Activated CD4-positive, alpha-beta T cell treated with anti-CD3 and anti-CD28 coated beads for 4 hours (primary cell): ENCODE measurements at regions not wholly inside any gene's neighbourhood (a gene's known extent, or its start where the extent isn't known, plus 50 kb on each side); places are given as distances from the start of the nearest gene placed in this dataset.

Experiments
- DNase-seq, 2 donors: peaks; one replicate each; pipeline ENCODE4 v3.0.0-alpha.2; 2020

DNA sequence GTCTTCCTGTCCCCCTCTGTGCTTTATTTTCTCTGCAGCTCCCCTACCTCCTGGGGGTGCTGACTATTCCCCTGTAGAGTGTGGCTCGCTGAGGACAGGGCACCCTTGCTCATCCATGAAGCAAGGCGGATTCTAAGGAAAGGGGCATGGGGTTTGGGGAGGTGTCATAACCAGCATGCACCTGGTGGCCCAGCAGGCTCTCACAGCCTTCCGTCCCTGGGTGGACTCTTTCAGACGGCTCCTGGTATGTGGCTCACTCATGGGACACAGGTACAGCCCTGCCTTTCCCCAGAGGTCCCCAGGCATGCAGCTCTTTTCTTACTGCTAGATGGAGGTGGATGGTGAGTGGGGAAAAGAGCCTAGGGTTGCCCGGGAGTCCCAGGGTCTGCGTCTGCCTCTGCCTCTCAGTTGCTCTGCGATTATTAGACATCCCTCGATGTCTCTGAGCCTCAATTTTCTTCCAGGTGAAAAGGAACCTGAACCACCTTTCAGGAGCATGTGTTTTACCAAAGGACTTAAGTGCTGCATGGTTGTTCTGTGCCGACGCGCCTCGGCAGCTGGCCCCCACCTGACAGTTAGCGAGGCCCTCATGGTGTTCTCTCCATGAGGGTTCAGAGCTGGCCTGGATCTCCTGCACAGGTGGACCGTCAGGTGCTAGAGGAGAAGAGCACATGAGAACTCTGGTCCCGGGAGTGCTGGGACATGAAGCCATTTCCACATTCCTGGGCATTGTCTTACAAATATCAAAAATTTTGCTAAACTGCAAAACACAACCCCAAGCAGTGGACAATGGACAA, 172.5 kb upstream of the SHH start:
- DNase-seq: no peak

- no peak for DNase-seq
Observed at GRCh38 chr7:155984028-155984580, 171.8 kb upstream of the SHH start.

DNA sequence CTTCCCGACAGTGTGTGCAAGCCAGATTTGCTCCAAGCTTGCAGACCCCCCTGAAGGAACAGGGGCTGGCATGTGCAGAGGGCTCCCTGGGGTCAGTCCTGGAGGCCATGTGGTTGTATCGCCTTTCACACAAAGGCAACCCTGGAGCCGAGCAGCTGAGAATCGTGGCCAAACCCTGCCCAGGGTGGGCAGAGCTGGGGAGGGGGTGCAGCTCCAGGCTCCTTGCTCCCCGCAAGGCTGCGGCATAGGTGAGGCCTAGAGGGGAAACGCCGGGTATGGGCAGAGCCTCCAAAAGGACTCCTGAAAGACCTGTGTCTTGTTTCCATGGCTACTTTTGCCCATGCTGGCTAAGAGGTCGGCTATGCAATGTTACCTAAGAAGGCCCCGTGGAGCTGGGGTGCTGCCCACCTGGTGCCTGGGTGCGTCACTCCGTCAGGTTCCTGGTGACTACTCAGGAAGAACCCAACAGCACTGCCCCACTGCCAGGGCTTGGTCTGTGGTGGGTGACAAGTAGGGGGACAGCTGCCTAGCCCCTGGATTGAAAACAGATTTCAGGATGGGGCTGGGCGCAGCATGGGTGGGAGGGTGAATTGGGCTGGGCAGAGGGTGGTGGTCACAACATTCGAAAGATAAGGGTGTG, 171.0 kb upstream of the SHH start:
- no peak for DNase-seq

- no peak for DNase-seq
Observed at GRCh38 chr7:155981703-155982102, 169.4 kb upstream of the SHH start.

- DNase-seq: no peak
Observed at GRCh38 chr7:155980841-155981240, 168.6 kb upstream of the SHH start.

DNA sequence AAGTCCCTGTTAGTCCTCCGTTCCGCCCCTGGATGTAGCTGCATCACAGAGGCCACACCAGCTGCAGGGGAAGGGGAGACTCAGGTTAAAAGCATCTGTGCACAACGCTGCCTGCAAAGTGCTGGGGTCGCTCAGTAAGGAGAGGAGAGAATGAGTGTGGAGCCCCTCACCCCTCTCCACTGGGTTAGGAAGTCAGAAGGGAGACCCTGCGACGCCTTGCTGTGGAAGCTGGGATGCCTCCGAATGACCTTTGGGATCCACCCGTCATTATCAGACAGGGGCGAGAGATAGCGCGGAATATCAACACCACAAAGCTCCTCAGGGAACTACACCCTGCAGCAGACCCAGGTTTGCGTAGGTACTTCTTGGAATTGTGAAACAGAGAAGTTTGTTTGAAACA, 167.7 kb upstream of the SHH start:
- DNase-seq: no peak

- DNase-seq: no peak
Observed at GRCh38 chr7:155979566-155979965, 167.3 kb upstream of the SHH start.

DNA sequence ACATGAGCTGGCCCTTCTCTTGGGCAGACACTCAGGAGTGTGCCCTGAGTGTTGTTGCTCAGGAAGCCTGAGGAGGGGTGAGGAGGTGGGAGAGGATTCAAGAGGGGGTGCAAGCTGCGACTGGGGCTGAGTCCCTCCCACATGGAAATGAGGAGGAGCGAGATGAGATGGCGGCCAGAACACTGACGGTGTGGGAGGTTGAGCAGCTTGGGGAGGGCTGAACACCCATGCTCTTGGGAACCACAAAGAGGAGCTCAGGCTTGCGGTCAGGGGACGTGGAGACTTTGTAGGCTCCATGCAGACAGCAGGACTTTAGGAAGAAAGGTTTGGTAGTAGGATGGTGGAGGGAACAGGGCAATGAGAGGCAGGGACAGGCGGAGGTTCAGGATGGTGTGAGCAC, 163.2 kb upstream of the SHH start:
- no peak for DNase-seq

DNA sequence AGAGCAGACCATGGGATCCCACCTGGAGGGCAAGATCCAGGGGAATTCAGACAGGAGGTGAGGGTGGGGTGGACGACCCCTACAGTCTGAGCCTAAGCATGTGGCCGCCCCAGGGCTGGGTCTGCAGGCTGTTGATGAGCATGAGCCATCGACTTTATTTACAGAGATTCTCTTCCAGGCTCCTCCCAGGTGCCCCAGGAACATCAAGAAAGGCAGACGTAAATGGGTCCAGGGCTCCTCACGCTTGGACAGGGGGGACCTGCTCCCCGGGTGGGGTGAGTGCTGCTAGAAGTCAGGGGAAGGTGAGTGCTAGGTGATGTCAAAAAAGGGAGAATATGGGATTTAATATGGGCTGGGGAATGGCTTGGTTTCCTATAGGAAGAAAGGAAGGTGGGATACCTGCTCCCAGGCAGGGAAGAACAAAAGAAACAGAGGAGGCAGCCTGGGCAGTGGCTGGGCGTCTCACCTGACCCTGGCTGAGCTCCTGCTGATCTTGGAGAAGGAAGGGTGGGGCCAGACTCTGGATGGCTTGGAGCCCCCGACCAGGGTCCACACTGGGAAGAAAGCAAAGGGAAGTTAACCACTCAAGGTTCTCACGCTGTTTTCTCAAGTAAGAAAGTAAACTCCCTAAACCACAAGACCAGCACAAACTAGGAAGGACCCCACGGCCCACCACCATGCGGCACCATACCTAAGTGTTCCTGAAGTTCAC, 162.1 kb upstream of the SHH start:
- no peak for DNase-seq

DNA sequence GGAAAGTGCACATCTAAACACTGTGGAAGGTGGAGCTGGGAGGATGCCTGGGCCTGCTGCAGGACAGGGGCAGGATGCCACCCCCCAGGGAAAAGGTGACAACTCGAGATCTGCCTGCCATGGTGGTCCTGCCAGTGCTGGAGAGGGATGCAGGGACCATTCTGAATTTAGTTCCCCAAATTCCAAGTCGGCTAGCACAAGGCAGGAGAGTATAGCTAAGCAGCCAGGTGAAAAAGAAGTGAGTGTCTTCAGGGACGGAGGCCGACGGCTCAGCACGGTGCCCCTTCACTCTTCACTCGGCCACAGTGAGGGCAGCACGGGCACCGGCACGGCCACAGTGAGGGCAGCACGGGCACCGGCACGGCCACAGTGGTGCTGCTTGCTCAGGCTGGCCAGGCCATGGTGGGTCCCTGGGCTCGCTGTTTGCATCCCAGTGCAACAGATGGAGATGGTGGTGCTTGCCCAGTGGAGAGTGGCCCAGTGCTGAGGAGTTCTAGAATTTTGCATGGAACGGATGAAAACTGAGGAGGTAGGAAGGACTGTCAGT, 161.3 kb upstream of the SHH start:
- DNase-seq: no peak

GRCh38 chr7:155972651-155973390, 160.6 kb upstream of the SHH start:
- no peak for DNase-seq

DNA sequence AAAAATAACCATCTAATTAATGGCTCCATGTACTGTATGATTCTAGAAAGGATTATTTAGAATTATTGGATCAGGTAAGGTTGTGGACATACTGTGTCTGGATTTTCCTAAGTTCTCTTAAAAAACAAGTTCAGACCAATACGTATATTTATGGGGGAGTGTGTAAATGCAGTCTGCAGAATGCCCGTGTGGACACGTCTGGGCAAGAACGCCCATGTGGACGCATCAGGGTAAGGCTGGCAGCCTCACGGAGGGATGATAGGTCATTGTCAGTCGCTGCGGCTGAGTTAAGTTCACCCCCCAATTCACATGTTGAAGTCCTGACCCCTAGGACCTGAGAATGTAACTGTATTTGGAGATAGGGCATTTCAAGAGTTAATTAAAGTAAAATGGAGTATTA, 160.0 kb upstream of the SHH start:
- DNase-seq: no peak

GRCh38 chr7:155971180-155971770, 159.0 kb upstream of the SHH start:
- DNase-seq: no peak

DNA sequence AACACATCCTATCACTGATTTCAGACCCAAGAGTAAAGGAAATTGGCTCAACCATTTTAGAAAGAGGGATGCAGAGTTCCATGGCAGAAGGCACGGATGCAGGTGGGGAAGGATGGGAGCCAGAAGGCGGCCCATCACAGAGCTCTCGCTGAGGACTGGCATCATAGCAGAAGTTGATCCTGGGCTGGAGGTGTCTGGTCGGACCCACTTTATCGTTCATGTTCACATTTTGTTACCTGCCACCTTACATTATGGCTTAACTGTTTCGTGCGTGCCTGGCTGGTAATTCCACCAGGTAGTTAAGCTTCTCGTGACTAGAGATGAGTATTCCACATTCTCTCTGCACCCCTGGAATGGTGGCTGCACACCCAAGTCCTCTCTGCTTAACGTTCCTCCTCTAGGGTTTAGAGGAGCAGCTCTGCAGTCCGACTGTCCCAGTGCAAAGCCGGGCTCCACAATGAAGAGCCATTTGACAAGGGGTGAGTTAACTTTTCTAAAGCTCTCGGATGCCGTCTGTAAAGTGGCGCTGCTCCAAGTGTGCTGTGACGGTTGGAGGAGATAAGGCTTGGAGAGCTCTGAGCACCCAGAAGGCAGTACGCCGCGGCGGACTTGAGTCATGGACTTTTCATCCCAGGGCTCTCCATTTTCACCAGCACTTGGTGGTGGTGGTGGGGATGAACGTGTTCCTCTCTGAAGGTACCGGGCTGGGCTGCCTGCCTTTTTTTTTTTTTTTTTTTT, 157.1 kb upstream of the SHH start:
- DNase-seq: no peak

- no peak for DNase-seq
Observed at GRCh38 chr7:155965010-155965409, 152.7 kb upstream of the SHH start.

DNA sequence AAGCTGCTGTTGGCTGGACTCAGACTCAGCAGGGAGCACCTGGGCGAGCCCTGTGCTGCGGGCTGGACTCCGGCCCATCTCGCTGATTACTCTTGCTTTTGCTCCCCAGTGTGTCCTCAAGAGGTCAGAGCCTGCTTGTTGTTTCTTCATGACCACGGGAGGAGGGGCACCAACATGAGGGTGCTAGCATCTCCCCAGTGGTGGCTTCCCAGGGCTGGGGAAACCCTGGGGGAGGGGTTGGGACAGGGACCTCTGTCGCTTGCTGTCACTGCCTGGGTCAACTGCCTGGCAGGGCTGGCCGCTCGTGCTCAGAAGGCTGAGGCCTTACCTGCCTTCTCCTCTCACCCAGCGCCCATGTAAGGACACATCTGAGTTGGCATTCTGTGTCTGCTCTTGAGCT, 152.3 kb upstream of the SHH start:
- DNase-seq: no peak

DNA sequence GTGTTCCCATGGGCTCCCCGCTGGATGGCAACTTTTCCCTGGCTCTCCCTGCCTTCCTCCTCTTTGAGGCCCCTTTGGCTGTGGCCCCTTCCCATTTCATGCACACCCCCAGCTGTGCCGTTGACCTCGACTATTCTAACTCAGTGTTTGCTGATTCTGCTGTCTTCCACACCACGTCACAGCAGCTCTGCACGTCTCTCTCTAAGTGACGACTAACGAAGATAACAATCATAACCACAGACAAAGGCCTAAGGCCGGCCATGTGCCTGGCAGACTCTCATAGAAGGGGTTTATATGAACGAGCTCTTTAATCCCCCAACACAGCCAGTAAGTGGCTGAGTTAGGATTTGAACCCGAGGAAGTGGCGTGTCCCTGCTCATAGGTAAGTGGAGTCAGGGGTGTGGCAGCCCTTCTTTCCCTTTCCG, 151.5 kb upstream of the SHH start:
- no peak for DNase-seq

GRCh38 chr7:155963356-155963755, 151.1 kb upstream of the SHH start:
- no peak for DNase-seq

GRCh38 chr7:155962968-155963300, 150.7 kb upstream of the SHH start:
- no peak for DNase-seq

DNA sequence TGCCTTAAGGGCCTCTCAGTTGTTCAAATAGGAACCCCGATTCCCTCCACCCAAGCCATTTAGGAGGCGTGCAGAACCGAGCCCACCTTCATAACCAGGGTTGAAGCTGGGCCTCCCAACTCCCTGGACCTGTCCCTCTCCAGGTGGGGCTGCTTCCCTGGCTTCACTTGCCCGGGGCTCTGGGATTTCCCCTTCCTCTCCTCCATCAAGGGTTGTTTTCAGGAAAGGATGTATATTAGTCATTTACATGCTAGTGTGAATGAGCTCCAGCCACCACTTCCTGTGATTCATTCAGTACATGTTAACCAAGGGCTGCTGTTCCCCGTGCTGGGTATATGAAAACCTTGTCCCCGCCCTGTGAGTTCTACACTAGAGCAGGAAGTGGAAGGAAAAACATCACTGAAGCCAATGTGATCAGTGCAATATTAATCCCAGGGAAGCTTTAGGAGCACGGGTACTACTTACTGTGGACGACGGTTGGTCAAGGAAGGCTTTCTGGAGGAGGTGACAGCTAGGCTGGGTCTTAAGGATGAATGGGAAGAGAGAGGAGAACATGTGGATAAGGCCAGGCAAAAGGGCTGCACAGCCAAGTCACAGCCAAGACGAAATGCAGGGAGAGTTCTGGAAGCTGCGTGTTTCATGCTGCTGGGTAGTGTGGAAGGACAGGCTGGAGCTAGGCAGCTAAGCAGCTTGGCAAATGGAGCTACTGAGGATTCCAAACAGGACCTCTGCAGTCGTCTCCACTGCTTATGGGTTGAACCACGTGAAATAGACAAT, 150.1 kb upstream of the SHH start:
- DNase-seq: no peak
